ENCODE measurements at regions not wholly inside any gene's neighbourhood (a gene's known extent, or its start where the extent isn't known, plus 50 kb on each side); places are given as distances from the start of the nearest gene placed in this dataset.

DNA sequence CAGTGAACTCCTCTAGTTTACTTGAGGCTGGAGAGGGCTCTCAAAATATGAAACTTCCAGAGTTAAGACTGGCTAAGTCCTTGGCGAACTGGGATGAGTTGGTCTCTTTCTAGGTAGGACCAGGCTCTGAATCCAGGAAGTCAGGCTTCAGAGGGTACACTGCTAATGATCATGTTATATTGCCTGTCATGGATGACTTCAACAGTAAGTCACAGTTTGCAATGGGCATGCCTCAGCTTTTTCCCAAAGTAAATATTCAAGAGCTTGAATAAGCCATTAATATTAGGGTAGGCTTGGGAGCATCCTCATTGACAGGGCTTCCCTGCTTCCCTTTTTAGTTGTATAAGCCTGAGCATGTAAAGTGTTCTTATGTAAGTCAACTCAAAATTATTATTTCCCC, 61.7 kb upstream of the PTHLH start:
- FAIRE-seq (no peak), DNase-seq (ENCODE audit: low spot score) (no peak), ATAC-seq (no peak)
- no peak overlapping the region for H3K9ac ChIP-seq (ENCODE audit: insufficient read depth, low read depth, low read length)
- WGBS (ENCODE audit: low lambda C conversion rate) = no CpG with 5 or more reads among the region's 1 CpG
- H3K4me2 ChIP-seq (ENCODE audit: low read depth, low read length) = no peak overlapping the region
- BruUV-seq (replicated peaks) = no TSS peak
- ChIA-PET POLR2A (no interaction called here), CTCF (ENCODE audit: low intra/inter-chr PET ratio, low total read pairs) (no interaction called here)
- TF ChIP-seq TRIM24 (CRISPR knock-in tag; IDR thresholded peaks at IDR 0.05) = no peak
- TF ChIP-seq, protein P1, sequence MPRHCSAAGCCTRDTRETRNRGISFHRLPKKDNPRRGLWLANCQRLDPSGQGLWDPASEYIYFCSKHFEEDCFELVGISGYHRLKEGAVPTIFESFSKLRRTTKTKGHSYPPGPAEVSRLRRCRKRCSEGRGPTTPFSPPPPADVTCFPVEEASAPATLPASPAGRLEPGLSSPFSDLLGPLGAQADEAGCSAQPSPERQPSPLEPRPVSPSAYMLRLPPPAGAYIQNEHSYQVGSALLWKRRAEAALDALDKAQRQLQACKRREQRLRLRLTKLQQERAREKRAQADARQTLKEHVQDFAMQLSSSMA (CRISPR knock-in tag; IDR thresholded peaks at IDR 0.05) = no peak
- TF ChIP-seq, protein P2, sequence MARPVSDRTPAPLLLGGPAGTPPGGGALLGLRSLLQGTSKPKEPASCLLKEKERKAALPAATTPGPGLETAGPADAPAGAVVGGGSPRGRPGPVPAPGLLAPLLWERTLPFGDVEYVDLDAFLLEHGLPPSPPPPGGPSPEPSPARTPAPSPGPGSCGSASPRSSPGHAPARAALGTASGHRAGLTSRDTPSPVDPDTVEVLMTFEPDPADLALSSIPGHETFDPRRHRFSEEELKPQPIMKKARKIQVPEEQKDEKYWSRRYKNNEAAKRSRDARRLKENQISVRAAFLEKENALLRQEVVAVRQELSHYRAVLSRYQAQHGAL (CRISPR knock-in tag; IDR thresholded peaks at IDR 0.05; ENCODE audit: not compliant biosample characterization) = no peak
- no peak for TF ChIP-seq HNRNPUL1 (IDR thresholded peaks at IDR 0.05; ENCODE audit: low read depth, low read length)
- TF ChIP-seq HHEX (CRISPR knock-in tag; IDR thresholded peaks at IDR 0.05) = no peak
- no peak for TF ChIP-seq IKZF4 (CRISPR knock-in tag; IDR thresholded peaks at IDR 0.05; ENCODE audit: borderline replicate concordance, low read depth, not compliant biosample characterization)
- in situ Hi-C loops (cut with HindIII; ENCODE audit: extremely low pct_ligation_motif_present, low pct_unique_long_range_greater_than_20kb) (no loop called here), intact Hi-C loops (cut with micrococcal nuclease; ENCODE audit: unreplicated experiment) (no loop called here)
- H3K4me3 ChIP-seq (replicated peaks in 1 of 3; ENCODE audit: insufficient read depth in 1 of 3, low read depth in 2 of 3, low read length in 3 of 3) = no peak overlapping the region
- H3K4me1 ChIP-seq (ENCODE audit: insufficient read depth, low read length) = no peaks in the 10 kb centered on the region
- no peaks in the 10 kb centered on the region for H4K20me1 ChIP-seq (ENCODE audit: insufficient read depth, low read length)
- H3K79me2 ChIP-seq (ENCODE audit: insufficient read depth, low read length) = no peaks in the 10 kb centered on the region
- 0 out of 5 replicates have a peak, but pooled peaks cover 0 to 2% of the 10 kb centered on the region in 2 experiments for H3K27me3 ChIP-seq (ENCODE audit: control insufficient read depth in 1 of 2, insufficient read depth in 2 of 2, low read length in 2 of 2)
- no peak overlapping the region for H2AFZ ChIP-seq (ENCODE audit: low read length)
- H3K9me3 ChIP-seq (ENCODE audit: low read length) = no peaks in the 10 kb centered on the region
- H3K36me3 ChIP-seq (replicated peaks in 1 of 2; ENCODE audit: control insufficient read depth in 1 of 2, insufficient read depth in 2 of 2, low read length in 2 of 2) = no peaks in the 10 kb centered on the region
- no peak overlapping the region for H3K27ac ChIP-seq (ENCODE audit: extremely low read length, insufficient read depth, low read length)

DNA sequence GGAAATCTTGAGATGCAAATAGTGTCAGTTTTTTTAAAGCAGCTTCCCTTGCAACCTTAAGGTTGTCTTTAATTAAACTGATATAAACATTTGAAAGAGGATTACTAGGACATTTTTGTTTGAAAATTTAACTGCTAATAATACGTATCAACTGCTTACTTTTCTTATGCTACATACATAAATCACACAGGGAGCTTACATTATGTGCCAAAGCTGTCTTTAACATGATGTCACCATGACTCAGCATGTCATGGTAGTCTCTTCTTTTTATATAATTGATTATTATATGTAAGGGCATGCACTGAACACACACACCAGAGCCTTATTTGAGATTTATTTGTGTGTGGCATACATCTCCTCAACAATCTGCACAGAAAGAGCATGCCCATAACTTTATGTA, 63.0 kb upstream of the PTHLH start:
- H3K4me2 ChIP-seq (ENCODE audit: low read depth, low read length) = no peak overlapping the region
- H3K36me3 ChIP-seq (replicated peaks in 1 of 2; ENCODE audit: control insufficient read depth in 1 of 2, insufficient read depth in 2 of 2, low read length in 2 of 2) = no peaks in the 10 kb centered on the region
- ATAC-seq (no peak), FAIRE-seq (no peak), DNase-seq (ENCODE audit: low spot score) (no peak)
- ChIA-PET CTCF (ENCODE audit: low intra/inter-chr PET ratio, low total read pairs) (no interaction called here), POLR2A (no interaction called here)
- no peaks in the 10 kb centered on the region for H3K79me2 ChIP-seq (ENCODE audit: insufficient read depth, low read length)
- H4K20me1 ChIP-seq (ENCODE audit: insufficient read depth, low read length) = no peaks in the 10 kb centered on the region
- no peak overlapping the region for H3K9ac ChIP-seq (ENCODE audit: insufficient read depth, low read depth, low read length)
- BruUV-seq (replicated peaks) = no TSS peak
- H3K27ac ChIP-seq (ENCODE audit: extremely low read length, insufficient read depth, low read length) = no peak overlapping the region
- no peak for TF ChIP-seq ZNF468 (CRISPR knock-in tag; IDR thresholded peaks at IDR 0.05)
- no peak for TF ChIP-seq MYC (CRISPR knock-in tag; IDR thresholded peaks at IDR 0.05; ENCODE audit: borderline replicate concordance)
- peak; percentile 70 for TF ChIP-seq NFE2L2 (IDR thresholded peaks at IDR 0.05; ENCODE audit: low read length)
- H2AFZ ChIP-seq (ENCODE audit: low read length) = no peak overlapping the region
- H3K4me3 ChIP-seq (replicated peaks in 1 of 3; ENCODE audit: insufficient read depth in 1 of 3, low read depth in 2 of 3, low read length in 3 of 3) = no peak overlapping the region
- WGBS (ENCODE audit: low lambda C conversion rate) = 0% methylated on average over 1 of the region's 1 CpG
- no peaks in the 10 kb centered on the region for H3K9me3 ChIP-seq (ENCODE audit: low read length)
- no peaks in the 10 kb centered on the region for H3K4me1 ChIP-seq (ENCODE audit: insufficient read depth, low read length)
- in situ Hi-C loops (cut with HindIII; ENCODE audit: extremely low pct_ligation_motif_present, low pct_unique_long_range_greater_than_20kb) (no loop called here), intact Hi-C loops (cut with micrococcal nuclease; ENCODE audit: unreplicated experiment) (no loop called here)
- H3K27me3 ChIP-seq (ENCODE audit: control insufficient read depth in 1 of 2, insufficient read depth in 2 of 2, low read length in 2 of 2) = no peaks in the 10 kb centered on the region
